Keratinocyte (primary cell): ENCODE measurements at regions not wholly inside any gene's neighbourhood (a gene's known extent, or its start where the extent isn't known, plus 50 kb on each side); places are given as distances from the start of the nearest gene placed in this dataset.

Experiments
- CTCF ChIP-seq, 3 experiments: IDR thresholded peaks in 1 of 3; conservative IDR thresholded peaks in 1 of 3; optimal IDR thresholded peaks in 1 of 3; 2 replicates in 2 of 3; 3 replicates in 1 of 3; pipeline versions ENCODE3 to v1.5.1; 2011; ENCODE audit warnings: low read length in 3 of 3, mild to moderate bottlenecking in 3 of 3, moderate library complexity in 2 of 3, control low read depth in 1 of 3, inconsistent platforms in 1 of 3; ENCODE audit not compliant: insufficient read depth in 2 of 3; ENCODE audit errors: extremely low read depth in 1 of 3
- EZH2 ChIP-seq: IDR thresholded peaks from one replicate; pipeline ENCODE4 v1.6.1; 2012; ENCODE audit warnings: inconsistent platforms, mild to moderate bottlenecking, low read length, moderate library complexity

GRCh38 chrX:108811891-108812290 is 75.5 kb upstream of the IRS4 start:
- TF ChIP-seq CTCF (optimal IDR thresholded peaks at IDR 0.05 in 1 of 3, IDR thresholded peaks at IDR 0.05 in 1 of 3, conservative IDR thresholded peaks at IDR 0.05 in 1 of 3; ENCODE audit: extremely low read depth in 1 of 3, insufficient read depth in 2 of 3, low read length in 3 of 3) (no peak), EZH2 (no peak)
